Effector memory CD4-positive, alpha-beta T cell (primary cell): ENCODE measurements at regions not wholly inside any gene's neighbourhood (a gene's known extent, or its start where the extent isn't known, plus 50 kb on each side); places are given as distances from the start of the nearest gene placed in this dataset.
"Not testable (repeated sequence)": the region's sequence is repeated elsewhere in the genome, so short reads cannot be mapped to it uniquely, and the experiment has no call there.

ENCODE experiments used
- DNase-seq, 3 donors: peaks; one replicate each; pipeline ENCODE4 v3.0.0-alpha.2; 2020
- H3K27ac ChIP-seq: 2 replicates; pipeline ENCODE4 v1.7.0; 2013; ENCODE audit warnings: mild to moderate bottlenecking, low read length, moderate library complexity; ENCODE audit not compliant: insufficient read depth, poor library complexity, severe bottlenecking
- H3K27me3 ChIP-seq: replicated peaks from 2 replicates; pipeline ENCODE4 v1.7.0; 2013; ENCODE audit warnings: mild to moderate bottlenecking, low read length; ENCODE audit not compliant: insufficient read depth, control insufficient read depth, poor library complexity, severe bottlenecking
- H3K36me3 ChIP-seq: 2 replicates; pipeline ENCODE4 v1.7.0; 2013; ENCODE audit warnings: mild to moderate bottlenecking, low read length, moderate library complexity; ENCODE audit not compliant: control insufficient read depth, insufficient read depth
- H3K4me1 ChIP-seq: 2 replicates; pipeline ENCODE4 v1.7.0; 2013; ENCODE audit warnings: low read length, mild to moderate bottlenecking; ENCODE audit not compliant: control insufficient read depth, insufficient read depth, poor library complexity, severe bottlenecking
- H3K4me3 ChIP-seq: 2 replicates; pipeline ENCODE4 v1.7.0; 2013; ENCODE audit warnings: low read length, low read depth, mild to moderate bottlenecking; ENCODE audit not compliant: insufficient read depth, poor library complexity, severe bottlenecking
- H3K9me3 ChIP-seq: 2 replicates; pipeline ENCODE4 v1.7.0; 2013; ENCODE audit warnings: mild to moderate bottlenecking, low read length, moderate library complexity; ENCODE audit not compliant: control insufficient read depth

- H3K4me1 ChIP-seq, H3K27me3 ChIP-seq, H3K27ac ChIP-seq, DNase-seq, H3K4me3 ChIP-seq, H3K36me3 ChIP-seq, H3K9me3 ChIP-seq: not testable (repeated sequence)
Observed at GRCh38 chr3:152596832-152597231, 238.1 kb upstream of the P2RY1 start.

GRCh38 chr3:152606146-152606545 is 228.8 kb upstream of the P2RY1 start:
- Histone ChIP-seq H3K9me3 (no peaks in the 10 kb centered on the region), H3K27me3 (no peaks in the 10 kb centered on the region), H3K4me3 (no peak overlapping the region), H3K4me1 (no peaks in the 10 kb centered on the region), H3K27ac (no peak overlapping the region), H3K36me3 (no peaks in the 10 kb centered on the region)
- no peak for DNase-seq

GRCh38 chr3:152607179-152607578 is 227.8 kb upstream of the P2RY1 start:
- Histone ChIP-seq H3K4me3 (no peak overlapping the region), H3K27ac (no peak overlapping the region), H3K36me3 (no peaks in the 10 kb centered on the region), H3K9me3 (no peaks in the 10 kb centered on the region), H3K27me3 (no peaks in the 10 kb centered on the region), H3K4me1 (no peaks in the 10 kb centered on the region)
- DNase-seq = no peak

- no peaks in the 10 kb centered on the region for H3K4me1 ChIP-seq
- no peak overlapping the region for H3K27ac ChIP-seq
- no peak for DNase-seq
- no peaks in the 10 kb centered on the region for H3K36me3 ChIP-seq
- no peaks in the 10 kb centered on the region for H3K9me3 ChIP-seq
- no peaks in the 10 kb centered on the region for H3K27me3 ChIP-seq
- no peak overlapping the region for H3K4me3 ChIP-seq
Observed at GRCh38 chr3:152608696-152609594, 226.0 kb upstream of the P2RY1 start.

GRCh38 chr3:152609891-152610290 is 225.0 kb upstream of the P2RY1 start:
- no peaks in the 10 kb centered on the region for H3K4me1 ChIP-seq
- H3K36me3 ChIP-seq = no peaks in the 10 kb centered on the region
- no peak overlapping the region for H3K27ac ChIP-seq
- no peaks in the 10 kb centered on the region for H3K9me3 ChIP-seq
- H3K4me3 ChIP-seq = no peak overlapping the region
- no peaks in the 10 kb centered on the region for H3K27me3 ChIP-seq
- no peak for DNase-seq

- DNase-seq = no peak
- Histone ChIP-seq H3K9me3 (no peaks in the 10 kb centered on the region), H3K4me3 (no peak overlapping the region), H3K27ac (no peak overlapping the region), H3K27me3 (no peaks in the 10 kb centered on the region), H3K36me3 (no peaks in the 10 kb centered on the region), H3K4me1 (no peaks in the 10 kb centered on the region)
Observed at GRCh38 chr3:152610622-152611021, 224.3 kb upstream of the P2RY1 start.

- Histone ChIP-seq H3K4me1 (no peaks in the 10 kb centered on the region), H3K27ac (no peak overlapping the region), H3K36me3 (no peaks in the 10 kb centered on the region)
Observed at GRCh38 chr3:152611905-152612304, 223.0 kb upstream of the P2RY1 start.

GRCh38 chr3:152613851-152614250 is 221.1 kb upstream of the P2RY1 start:
- Histone ChIP-seq H3K9me3 (no peaks in the 10 kb centered on the region), H3K27me3 (no peaks in the 10 kb centered on the region), H3K4me3 (no peak overlapping the region), H3K4me1 (no peaks in the 10 kb centered on the region), H3K27ac (no peak overlapping the region), H3K36me3 (no peaks in the 10 kb centered on the region)
- DNase-seq = no peak

More at GRCh38 chr3:152611905-152612304, 223.0 kb upstream of the P2RY1 start:
- no peak for DNase-seq
- Histone ChIP-seq H3K4me3 (no peak overlapping the region), H3K9me3 (no peaks in the 10 kb centered on the region), H3K27me3 (no peaks in the 10 kb centered on the region)

GRCh38 chr3:152615681-152616080 is 219.2 kb upstream of the P2RY1 start:
- Histone ChIP-seq H3K36me3 (no peaks in the 10 kb centered on the region), H3K9me3 (no peaks in the 10 kb centered on the region), H3K4me3 (no peak overlapping the region), H3K27ac (no peak overlapping the region), H3K4me1 (no peaks in the 10 kb centered on the region), H3K27me3 (no peaks in the 10 kb centered on the region)
- DNase-seq = no peak

- Histone ChIP-seq H3K9me3 (no peaks in the 10 kb centered on the region), H3K36me3 (no peaks in the 10 kb centered on the region), H3K4me1 (no peaks in the 10 kb centered on the region), H3K27ac (no peak overlapping the region), H3K27me3 (no peaks in the 10 kb centered on the region), H3K4me3 (no peak overlapping the region)
- DNase-seq = no peak
Observed at GRCh38 chr3:152617609-152618008, 217.3 kb upstream of the P2RY1 start.
